NOMO-1 (cell line): ENCODE measurements at regions not wholly inside any gene's neighbourhood (a gene's known extent, or its start where the extent isn't known, plus 50 kb on each side); places are given as distances from the start of the nearest gene placed in this dataset.
A peak's percentile ranks its signal among the peaks of the same experiment; 100 is the strongest.
"Not testable (repeated sequence)": the region's sequence is repeated elsewhere in the genome, so short reads cannot be mapped to it uniquely, and the experiment has no call there.

Experiments used
- DNase-seq, 2 experiments: peaks; one replicate each; lab custom pipeline; 2025; ENCODE audit not compliant: unreplicated experiment in 2 of 2; lab: John Stamatoyannopoulos, UW

DNA sequence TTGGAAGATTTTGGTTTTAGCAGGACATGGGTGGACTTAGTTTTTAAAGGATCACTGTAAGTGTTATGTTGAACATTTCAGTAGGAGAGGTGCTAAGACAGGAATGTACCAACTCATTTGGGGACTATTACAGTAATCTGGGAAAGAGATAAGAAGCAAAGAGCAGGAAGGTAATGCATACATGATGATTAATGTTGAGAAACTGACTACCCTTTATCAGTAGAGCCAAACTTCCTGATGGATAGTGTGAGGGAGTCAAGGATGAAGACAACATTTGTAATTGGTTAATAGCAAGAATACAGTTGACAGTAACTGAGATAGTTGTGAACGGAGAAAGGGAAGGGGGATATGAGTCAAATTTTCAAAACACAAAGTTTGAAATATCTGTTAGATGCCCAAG, 421.9 kb upstream of the PRR20A start:
- no peak for DNase-seq

- DNase-seq = no peak
Measured at GRCh38 chr13:56720841-56721240, 419.9 kb upstream of the PRR20A start.

GRCh38 chr13:56735537-56735942, 405.2 kb upstream of the PRR20A start:
- DNase-seq = no peak

- DNase-seq = no peak
Measured at GRCh38 chr13:56736966-56737365, 403.8 kb upstream of the PRR20A start.

- DNase-seq = no peak
Measured at GRCh38 chr13:56752636-56753035, 388.1 kb upstream of the PRR20A start.

DNA sequence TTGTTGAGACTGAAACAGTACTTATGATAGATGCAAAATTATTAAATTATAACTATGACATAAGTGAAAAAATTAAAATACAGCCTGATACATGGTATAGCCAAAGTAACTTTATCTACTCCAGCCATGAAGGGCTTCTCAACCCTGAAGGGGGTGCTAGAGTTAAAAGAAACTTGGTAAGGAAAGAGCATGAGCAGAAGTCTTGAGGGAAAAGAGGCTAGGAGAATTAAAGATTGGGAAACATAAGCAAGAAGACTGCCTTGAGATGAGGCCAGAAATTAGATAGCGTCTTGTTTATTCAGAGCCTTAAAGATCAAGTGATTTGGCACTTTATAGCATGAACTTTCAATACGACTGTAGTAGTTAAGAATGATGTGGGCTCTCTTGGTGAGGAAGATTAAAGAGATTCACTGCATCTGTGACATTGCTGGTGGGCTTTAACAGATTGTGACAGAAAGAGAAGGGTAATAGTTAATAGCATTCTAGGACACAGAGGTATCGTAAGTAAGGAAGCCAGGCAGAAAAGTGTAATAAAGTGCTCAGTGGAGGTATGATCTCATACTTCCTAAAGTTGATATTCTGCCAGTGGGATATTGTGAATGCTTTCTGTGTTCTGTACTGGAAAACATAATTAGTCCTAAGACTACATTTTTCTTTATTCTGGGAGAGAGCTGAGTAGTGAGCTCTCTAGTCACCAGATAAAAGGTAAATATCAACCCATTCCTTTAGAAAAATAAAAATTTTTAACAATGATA, 385.4 kb upstream of the PRR20A start:
- DNase-seq = no peak

DNA sequence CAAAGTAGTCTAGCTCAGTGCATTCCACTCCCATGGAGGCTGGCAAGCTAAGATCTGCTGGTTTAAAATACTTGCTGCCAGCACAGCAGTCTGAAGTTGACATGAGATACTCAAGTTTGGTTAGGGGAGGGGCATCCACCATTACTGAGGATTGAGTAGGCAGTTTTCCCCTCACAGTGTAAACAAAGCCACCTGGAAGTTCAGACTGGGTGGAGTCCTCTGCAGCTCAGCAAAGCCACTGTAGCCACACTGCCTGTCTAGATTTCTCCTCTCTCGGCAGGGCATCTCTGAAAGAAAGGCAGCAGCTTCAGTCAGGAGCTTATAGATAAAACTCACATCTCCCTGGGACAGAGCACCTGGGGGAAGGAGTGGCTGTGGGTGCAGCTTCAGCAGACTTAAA, 377.4 kb upstream of the PRR20A start:
- DNase-seq = not testable (repeated sequence)

DNA sequence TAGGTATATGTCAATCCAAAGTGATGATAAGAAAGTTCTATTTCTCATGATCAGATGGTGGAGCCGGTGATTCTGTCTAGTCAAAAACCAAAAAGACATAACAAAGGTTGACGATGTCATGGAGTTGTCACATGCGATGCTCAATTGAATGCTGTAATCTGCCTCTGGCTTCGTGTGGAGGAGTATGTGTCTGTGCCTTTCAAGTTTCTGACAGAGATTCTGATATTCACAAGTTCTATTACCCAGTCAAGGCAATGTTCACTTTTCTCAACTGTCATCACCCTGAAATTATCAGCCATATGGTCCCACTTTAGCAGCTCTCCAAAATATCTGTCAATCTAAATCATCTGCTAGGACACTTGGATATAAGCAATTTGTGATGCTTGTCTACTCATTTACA, 367.6 kb upstream of the PRR20A start:
- no peak for DNase-seq

GRCh38 chr13:56789527-56789926, 351.2 kb upstream of the PRR20A start:
- no peak for DNase-seq

GRCh38 chr13:56837161-56837560, 303.6 kb upstream of the PRR20A start:
- no peak for DNase-seq

GRCh38 chr13:56850852-56851251, 289.9 kb upstream of the PRR20A start:
- DNase-seq = no peak

- DNase-seq = no peak
Measured at GRCh38 chr13:56861476-56861875, 279.2 kb upstream of the PRR20A start.

DNA sequence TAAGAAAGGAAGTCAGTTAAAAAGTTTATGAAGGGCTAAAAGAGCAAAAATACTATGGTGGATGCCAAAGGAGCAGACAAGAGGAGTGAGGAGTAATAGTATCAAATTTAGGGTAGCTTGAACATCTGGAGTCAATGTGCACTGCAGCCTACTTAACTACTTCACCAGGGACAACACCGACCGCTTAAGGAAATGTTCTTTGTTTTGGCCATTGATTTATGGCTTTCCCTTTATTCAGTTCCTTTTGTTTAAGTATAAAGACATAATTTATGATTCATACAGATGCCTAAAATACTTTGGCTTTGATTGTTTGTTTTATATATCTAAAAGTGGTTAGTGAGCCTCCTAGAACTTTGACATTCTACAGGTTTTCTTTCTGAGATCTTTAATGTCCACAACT, 276.3 kb upstream of the PRR20A start:
- DNase-seq = no peak

DNA sequence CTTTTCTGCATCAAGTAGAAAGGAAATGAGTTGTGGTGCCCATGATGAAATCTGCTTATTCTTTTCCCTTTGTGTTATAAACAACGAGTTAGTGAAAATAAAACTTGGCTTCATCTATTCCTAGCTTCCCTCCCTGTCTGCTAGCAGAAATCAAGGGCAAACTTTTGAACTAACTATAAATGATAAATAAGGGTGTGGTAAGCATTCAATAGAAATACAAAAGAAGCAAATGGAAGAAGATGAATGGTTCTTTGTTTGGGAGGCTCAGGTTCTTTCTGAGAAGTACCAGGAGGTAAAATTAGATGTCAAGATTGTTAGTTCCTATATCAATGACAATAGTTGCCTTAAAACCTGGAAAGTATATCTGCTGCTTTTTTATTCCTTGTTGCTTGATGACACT, 275.3 kb upstream of the PRR20A start:
- DNase-seq = no peak

DNA sequence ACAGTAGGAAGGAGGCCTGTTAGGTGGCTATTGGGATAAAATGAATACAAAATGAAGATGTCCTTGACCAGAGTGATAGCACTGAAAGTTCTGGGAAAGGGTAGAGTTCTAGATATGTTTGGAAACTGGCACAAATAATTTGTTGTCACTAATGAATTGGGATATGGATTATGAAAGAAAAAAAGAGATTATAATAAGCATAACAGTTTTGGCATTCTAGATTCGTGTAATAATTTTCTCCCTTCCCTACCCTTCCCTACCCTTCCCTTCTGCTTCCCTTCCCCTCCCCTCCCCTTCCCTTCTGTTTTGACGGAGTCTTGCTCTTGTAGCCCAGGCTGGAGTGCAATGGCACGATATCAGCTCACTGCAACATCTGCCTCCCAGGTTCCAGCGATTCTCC, 271.0 kb upstream of the PRR20A start:
- DNase-seq = no peak

GRCh38 chr13:56886398-56886797, 254.3 kb upstream of the PRR20A start:
- no peak for DNase-seq

GRCh38 chr13:56888455-56888854, 252.3 kb upstream of the PRR20A start:
- no peak for DNase-seq

GRCh38 chr13:56893843-56894242, 246.9 kb upstream of the PRR20A start:
- DNase-seq = peak; percentile 14 to 45

GRCh38 chr13:56900549-56901279, 240.0 kb upstream of the PRR20A start:
- no peak for DNase-seq

- DNase-seq = no peak
Measured at GRCh38 chr13:56902276-56902675, 238.4 kb upstream of the PRR20A start.

- no peak for DNase-seq
Measured at GRCh38 chr13:56903710-56904282, 236.9 kb upstream of the PRR20A start.

DNA sequence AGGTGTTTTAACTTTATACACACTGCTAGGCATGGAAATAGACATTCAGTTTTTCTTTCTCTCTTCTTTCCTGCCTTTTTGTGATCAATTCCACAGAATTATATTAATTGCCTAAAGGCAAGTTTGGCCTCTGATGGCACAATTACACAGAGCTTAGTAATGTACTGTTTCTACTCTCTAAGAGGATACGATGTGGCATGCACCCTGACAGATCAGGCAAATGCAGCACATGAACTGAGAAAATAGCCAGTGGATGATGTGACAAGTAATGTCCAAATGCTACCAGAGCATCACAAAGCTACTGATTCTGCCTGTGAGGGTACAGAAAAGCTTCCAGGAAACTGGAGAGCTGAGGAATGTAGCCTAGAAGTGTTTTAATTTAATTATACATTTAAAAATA, 233.8 kb upstream of the PRR20A start:
- DNase-seq = no peak
